ENCODE measurements at regions not wholly inside any gene's neighbourhood (a gene's known extent, or its start where the extent isn't known, plus 50 kb on each side); places are given as distances from the start of the nearest gene placed in this dataset.

GRCh38 chr10:61257956-61258496 is 195.2 kb downstream of the TMEM26 start:
- TF ChIP-seq FOXM1 (IDR thresholded peaks at IDR 0.05; ENCODE audit: borderline replicate concordance) (no peak), ELF4 (IDR thresholded peaks at IDR 0.05) (no peak), SP1 (IDR thresholded peaks at IDR 0.05) (no peak), BHLHE40 (IDR thresholded peaks at IDR 0.05; ENCODE audit: borderline replicate concordance) (no peak)
